Bronchial epithelial cell (primary cell): ENCODE measurements at regions not wholly inside any gene's neighbourhood (a gene's known extent, or its start where the extent isn't known, plus 50 kb on each side); places are given as distances from the start of the nearest gene placed in this dataset.

ENCODE experiments used
- DNase-seq: peaks from one replicate; pipeline ENCODE4 v3.0.0-alpha.2; 2010; ENCODE audit warnings: low read depth
- FAIRE-seq: peaks from 2 replicates; lab custom pipeline; 2011; peaks lifted over from hg19 to GRCh38; lab: Jason Lieb, UNC
- H3K27me3 ChIP-seq: 2 replicates; pipeline ENCODE4 v1.5.1; 2011; ENCODE audit warnings: low read length; ENCODE audit not compliant: control insufficient read depth, insufficient read depth
- H3K36me3 ChIP-seq: 2 replicates; pipeline ENCODE4 v1.5.1; 2011; ENCODE audit warnings: low read length; ENCODE audit not compliant: control insufficient read depth, insufficient read depth
- H3K4me3 ChIP-seq: 2 replicates; pipeline ENCODE4 v1.5.1; 2011; ENCODE audit warnings: mild to moderate bottlenecking, low read depth, low read length, control low read depth
- TF ChIP-seq, protein P1 (sequence below): IDR thresholded peaks from 2 replicates; pipeline ENCODE4 v1.5.1; 2011; ENCODE audit warnings: mild to moderate bottlenecking, moderate library complexity, low read length, control low read depth, inconsistent platforms; ENCODE audit not compliant: insufficient read depth, severe bottlenecking

DNA sequence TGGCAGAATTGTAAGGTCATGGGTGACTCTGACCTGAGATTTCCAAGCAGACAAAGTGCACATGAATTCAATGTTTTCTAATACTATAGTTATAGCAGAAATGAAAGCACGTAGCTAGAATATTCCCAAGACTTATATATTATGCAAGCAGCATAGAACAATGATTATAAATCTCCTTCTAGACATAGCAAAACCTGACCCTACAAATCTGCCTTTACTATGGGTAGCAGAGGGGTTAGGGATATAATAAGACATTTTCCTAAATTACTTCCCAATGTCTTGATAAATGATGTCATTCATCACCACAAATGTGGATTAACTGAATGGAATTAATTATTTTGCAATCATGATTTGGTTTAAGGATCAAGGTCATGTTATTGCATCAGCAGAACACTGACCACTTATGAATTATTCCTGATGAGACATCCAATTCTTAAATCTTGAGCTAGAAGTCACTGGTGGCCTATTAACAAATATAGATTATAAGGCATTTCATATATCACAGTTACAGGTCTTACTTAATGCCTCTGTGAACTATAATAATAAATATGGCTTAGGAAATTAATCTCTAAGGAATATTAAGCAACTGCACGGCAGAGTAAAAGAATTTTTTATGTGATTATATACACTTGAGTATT, 776.6 kb downstream of the AMY1C start:
- FAIRE-seq (no peak), DNase-seq (no peak)
- TF ChIP-seq, protein P1, sequence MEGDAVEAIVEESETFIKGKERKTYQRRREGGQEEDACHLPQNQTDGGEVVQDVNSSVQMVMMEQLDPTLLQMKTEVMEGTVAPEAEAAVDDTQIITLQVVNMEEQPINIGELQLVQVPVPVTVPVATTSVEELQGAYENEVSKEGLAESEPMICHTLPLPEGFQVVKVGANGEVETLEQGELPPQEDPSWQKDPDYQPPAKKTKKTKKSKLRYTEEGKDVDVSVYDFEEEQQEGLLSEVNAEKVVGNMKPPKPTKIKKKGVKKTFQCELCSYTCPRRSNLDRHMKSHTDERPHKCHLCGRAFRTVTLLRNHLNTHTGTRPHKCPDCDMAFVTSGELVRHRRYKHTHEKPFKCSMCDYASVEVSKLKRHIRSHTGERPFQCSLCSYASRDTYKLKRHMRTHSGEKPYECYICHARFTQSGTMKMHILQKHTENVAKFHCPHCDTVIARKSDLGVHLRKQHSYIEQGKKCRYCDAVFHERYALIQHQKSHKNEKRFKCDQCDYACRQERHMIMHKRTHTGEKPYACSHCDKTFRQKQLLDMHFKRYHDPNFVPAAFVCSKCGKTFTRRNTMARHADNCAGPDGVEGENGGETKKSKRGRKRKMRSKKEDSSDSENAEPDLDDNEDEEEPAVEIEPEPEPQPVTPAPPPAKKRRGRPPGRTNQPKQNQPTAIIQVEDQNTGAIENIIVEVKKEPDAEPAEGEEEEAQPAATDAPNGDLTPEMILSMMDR = no peak
- H3K4me3 ChIP-seq = no peak overlapping the region
- no peaks in the 10 kb centered on the region for H3K36me3 ChIP-seq
- H3K27me3 ChIP-seq = no peaks in the 10 kb centered on the region

DNA sequence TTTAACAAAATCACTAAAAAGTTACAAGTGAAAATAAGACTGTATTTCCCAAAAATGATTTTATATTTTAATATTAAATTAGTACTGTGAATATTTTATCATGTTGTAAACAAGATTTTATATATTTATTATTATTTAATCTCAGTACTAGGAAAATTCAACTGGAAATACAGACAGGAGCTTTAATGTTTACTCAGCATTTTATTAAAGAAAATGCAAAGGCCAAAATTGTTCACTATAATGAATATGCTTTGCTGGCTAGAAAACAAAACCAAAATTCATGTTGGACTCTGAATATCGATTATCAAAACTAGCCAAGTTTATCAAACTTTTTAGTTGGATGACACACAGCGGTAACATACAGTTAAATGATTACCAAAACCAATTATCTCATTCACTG, 782.3 kb downstream of the AMY1C start:
- Histone ChIP-seq H3K36me3 (no peaks in the 10 kb centered on the region), H3K4me3 (no peak overlapping the region), H3K27me3 (no peaks in the 10 kb centered on the region)
- DNase-seq (no peak), FAIRE-seq (no peak)
- TF ChIP-seq, protein P1 = no peak

DNA sequence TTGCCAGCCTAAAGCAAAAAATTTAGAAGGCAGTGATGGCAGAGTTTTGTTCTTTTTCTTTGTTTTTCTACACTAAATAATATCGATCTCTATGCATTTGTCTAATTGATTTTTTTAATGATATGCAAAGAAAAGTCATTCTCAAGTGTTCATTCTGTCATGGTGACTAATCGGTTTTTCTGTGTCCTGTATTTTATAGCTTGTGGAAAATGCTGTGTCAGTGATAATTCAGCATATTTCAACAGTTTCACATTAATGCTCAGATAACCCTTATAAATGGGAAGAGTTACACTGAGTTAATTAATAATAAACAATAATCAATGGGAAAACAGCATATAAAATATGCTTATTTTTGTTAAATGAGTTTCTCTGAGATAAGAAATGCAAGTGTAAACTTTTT, 824.9 kb downstream of the AMY1C start:
- Histone ChIP-seq H3K36me3 (no peaks in the 10 kb centered on the region), H3K27me3 (no peaks in the 10 kb centered on the region), H3K4me3 (no peak overlapping the region)
- FAIRE-seq = no peak
- DNase-seq = no peak
- TF ChIP-seq, protein P1 = no peak

DNA sequence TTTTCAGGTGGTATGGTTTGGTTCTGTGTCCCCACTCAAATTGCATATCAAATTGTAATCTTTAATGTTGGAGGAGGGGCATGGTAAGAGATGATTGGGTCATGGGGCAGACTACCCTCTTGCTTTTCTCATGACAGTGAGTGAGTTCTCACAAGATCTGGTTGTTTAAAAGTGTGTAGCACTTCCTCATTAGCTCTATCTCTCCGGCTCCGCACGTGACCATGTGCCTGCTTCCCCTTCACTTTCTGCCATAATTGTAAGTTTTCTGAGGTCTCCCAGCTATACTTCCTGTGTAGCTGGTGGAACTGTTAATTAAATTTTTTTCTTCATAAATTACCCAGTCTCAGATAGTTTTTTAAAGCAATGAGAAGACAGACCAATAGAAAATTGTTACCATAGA, 843.2 kb downstream of the AMY1C start:
- no peak for FAIRE-seq

DNA sequence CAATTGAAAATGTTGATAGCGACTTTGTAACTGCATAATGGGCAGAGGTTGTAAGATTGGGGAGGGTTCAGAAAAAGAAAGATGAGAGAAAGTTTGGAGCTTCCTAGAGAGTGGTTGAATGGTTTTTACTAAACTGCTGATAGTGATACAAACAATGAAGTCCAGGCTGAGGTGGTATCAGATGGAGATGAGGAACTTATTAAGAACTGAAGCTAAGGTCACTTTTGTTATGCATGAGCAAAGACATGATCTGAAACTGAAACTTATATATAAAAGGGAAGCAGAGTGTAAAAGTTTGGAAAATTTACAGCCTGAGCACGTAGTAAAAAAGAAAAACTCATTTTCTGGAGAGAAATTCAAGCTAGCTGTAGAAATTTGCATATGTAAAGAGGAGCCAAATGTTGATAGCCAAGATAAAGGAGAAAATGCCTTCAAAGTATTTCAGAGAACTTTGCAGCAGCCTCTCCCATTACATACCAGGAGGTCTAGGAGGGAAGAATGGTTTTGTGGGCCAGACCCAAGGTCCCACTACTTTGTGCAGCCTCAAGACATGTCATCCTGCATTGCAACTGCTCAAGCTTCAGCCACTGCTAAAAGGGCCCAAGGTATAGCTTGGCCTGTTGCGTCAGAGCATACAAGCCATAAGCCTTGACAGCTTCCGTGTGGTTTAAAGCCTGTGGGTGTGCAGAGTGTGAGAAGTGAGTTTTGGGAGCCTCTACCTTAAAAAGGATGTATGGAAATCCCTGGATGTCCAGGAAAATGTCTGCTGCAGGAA, 843.9 kb downstream of the AMY1C start:
- TF ChIP-seq, protein P1 = no peak
- no peak overlapping the region for H3K4me3 ChIP-seq
- H3K27me3 ChIP-seq = no peaks in the 10 kb centered on the region
- FAIRE-seq (no peak), DNase-seq (no peak)
- H3K36me3 ChIP-seq = no peaks in the 10 kb centered on the region

More for the DNA sequence above, 843.2 kb downstream of the AMY1C start:
- no peak for DNase-seq
- Histone ChIP-seq H3K36me3 (no peaks in the 10 kb centered on the region), H3K4me3 (no peak overlapping the region), H3K27me3 (no peaks in the 10 kb centered on the region)
- TF ChIP-seq, protein P1 = no peak
